Panc1 (cell line): ENCODE measurements at regions not wholly inside any gene's neighbourhood (a gene's known extent, or its start where the extent isn't known, plus 50 kb on each side); places are given as distances from the start of the nearest gene placed in this dataset.

ENCODE experiments used
- ATAC-seq: fragments of 200-7000 bp; cut with Tn5 transposase; 2 replicates; pipeline ENCODE4 v1.9.1; 2020; ENCODE audit warnings: mild to moderate bottlenecking, moderate library complexity
- BruUV-seq: library from RNA; stranded (reverse); fragments of 400-500 nt; replicated peaks from 2 replicates; lab custom pipeline; 2021; lab: Mats Ljungman, UMichigan
- CTCF ChIA-PET: fragments of 300-600 bp; sonication (Branson Sonifier 250); formaldehyde crosslinking; loops from one replicate; lab custom pipeline; 2022; ENCODE audit warnings: antibody characterized with exemption; lab: Charles Lee
- POLR2A ChIA-PET: fragments of 300-600 bp; sonication (Branson Sonifier 250); formaldehyde crosslinking; loops from one replicate; lab custom pipeline; 2022; ENCODE audit warnings: antibody characterized with exemption; lab: Charles Lee
- DNase-seq: peaks from one replicate; pipeline ENCODE4 v3.0.0-alpha.2; 2010; ENCODE audit warnings: low read depth, low spot score
- H3K27ac ChIP-seq: 2 replicates; pipeline ENCODE4 v1.5.1; 2011; ENCODE audit warnings: mild to moderate bottlenecking, low read length, inconsistent platforms
- H3K27me3 ChIP-seq: fragments of 200-500 bp; sonication (Bioruptor generic); 2 replicates; pipeline ENCODE4 v1.6.0; 2014; ENCODE audit warnings: low read length, inconsistent platforms; ENCODE audit not compliant: control insufficient read depth, insufficient read depth
- H3K36me3 ChIP-seq: fragments of 200-500 bp; sonication (Bioruptor generic); 2 replicates; pipeline ENCODE4 v1.5.1; 2014; ENCODE audit warnings: inconsistent platforms, mild to moderate bottlenecking, low read length, moderate library complexity; ENCODE audit not compliant: control insufficient read depth, insufficient read depth
- H3K4me1 ChIP-seq: 2 replicates; pipeline ENCODE4 v1.5.1; 2011; ENCODE audit warnings: inconsistent platforms, mild to moderate bottlenecking, low read length, moderate library complexity; ENCODE audit not compliant: control insufficient read depth, insufficient read depth
- H3K4me3 ChIP-seq, 2 experiments: 2 replicates each; pipeline ENCODE4 v1.5.1; 2011 to 2012; ENCODE audit warnings: low read depth in 2 of 2, low read length in 2 of 2, mild to moderate bottlenecking in 2 of 2, inconsistent platforms in 1 of 2, moderate library complexity in 1 of 2
- H3K9me3 ChIP-seq: fragments of 200-500 bp; sonication (Bioruptor generic); 2 replicates; pipeline ENCODE4 v1.5.1; 2014; ENCODE audit warnings: low read depth, mild to moderate bottlenecking, inconsistent platforms, low read length, moderate library complexity; ENCODE audit not compliant: control insufficient read depth, insufficient read depth
- CTCF ChIP-seq: fragments of 450-650 bp; IDR thresholded peaks from 2 replicates; pipeline ENCODE4 v1.5.1; 2017; ENCODE audit warnings: mild to moderate bottlenecking
- POLR2AphosphoS5 ChIP-seq: IDR thresholded peaks from 2 replicates; pipeline ENCODE4 v1.6.1; 2012; ENCODE audit warnings: mild to moderate bottlenecking, low read depth, low read length, moderate library complexity
- SIN3A ChIP-seq: IDR thresholded peaks from 2 replicates; pipeline ENCODE4 v1.6.1; 2012; ENCODE audit warnings: low read depth, mild to moderate bottlenecking, low read length, moderate library complexity, borderline replicate concordance; ENCODE audit not compliant: insufficient read depth
- TCF7L2 ChIP-seq: IDR thresholded peaks from 2 replicates; pipeline ENCODE4 v1.6.1; 2011; ENCODE audit warnings: mild to moderate bottlenecking, low read depth, low read length, inconsistent platforms
- in situ Hi-C: cut with HindIII; loops from 2 replicates; pipeline ENCODE4 v1.10.0; 2016; ENCODE audit warnings: low sequenced_read_pairs, low pct_unique_long_range_greater_than_20kb
- intact Hi-C: fragments of 100-400 bp; cut with micrococcal nuclease; formaldehyde crosslinking; loops from one replicate; pipeline ENCODE4 v1.10.0; 2022; ENCODE audit not compliant: unreplicated experiment
- TF ChIP-seq, protein P1 (sequence below), 2 experiments: IDR thresholded peaks; 2 replicates each; pipeline ENCODE4 v1.6.1; 2011 to 2012; ENCODE audit warnings: low read depth in 2 of 2, control low read depth in 1 of 2, low read length in 1 of 2, mild to moderate bottlenecking in 1 of 2, moderate library complexity in 1 of 2; ENCODE audit not compliant: insufficient read depth in 1 of 2

DNA sequence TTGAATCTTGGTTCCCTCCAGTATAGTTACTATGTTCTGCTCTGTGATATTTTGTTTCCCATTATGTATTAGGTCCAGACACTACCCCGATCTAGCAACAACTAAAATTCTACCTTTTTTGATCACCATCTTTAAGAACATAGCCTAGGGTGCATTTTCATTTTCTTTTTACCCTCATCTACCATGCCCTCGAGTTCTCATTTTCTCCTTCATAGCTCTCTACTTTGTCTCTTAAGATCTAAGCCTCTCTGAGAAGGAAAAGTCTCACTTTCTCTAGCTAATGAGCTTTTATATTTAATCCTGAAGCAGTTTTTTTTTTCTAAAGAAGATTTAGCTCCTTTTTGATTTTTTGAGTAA is 1089.4 kb upstream of the SLC39A10 start:
- Histone ChIP-seq H3K27me3 (no peaks in the 10 kb centered on the region), H3K9me3 (peaks cover 3% of the 10 kb centered on the region; the same call in 1 of the 2 replicates), H3K4me3 (no peak overlapping the region), H3K4me1 (no peaks in the 10 kb centered on the region), H3K36me3 (no peaks in the 10 kb centered on the region; the same call in 1 of the 2 replicates), H3K27ac (no peak overlapping the region)
- ChIA-PET POLR2A (no interaction called here), CTCF (no interaction called here)
- DNase-seq (no peak), ATAC-seq (no peak)
- intact Hi-C loops (no loop called here), in situ Hi-C loops (no loop called here)
- TF ChIP-seq POLR2AphosphoS5: no peak
- no peak for TF ChIP-seq CTCF
- TF ChIP-seq SIN3A: no peak
- TF ChIP-seq TCF7L2: no peak
- TF ChIP-seq, protein P1, sequence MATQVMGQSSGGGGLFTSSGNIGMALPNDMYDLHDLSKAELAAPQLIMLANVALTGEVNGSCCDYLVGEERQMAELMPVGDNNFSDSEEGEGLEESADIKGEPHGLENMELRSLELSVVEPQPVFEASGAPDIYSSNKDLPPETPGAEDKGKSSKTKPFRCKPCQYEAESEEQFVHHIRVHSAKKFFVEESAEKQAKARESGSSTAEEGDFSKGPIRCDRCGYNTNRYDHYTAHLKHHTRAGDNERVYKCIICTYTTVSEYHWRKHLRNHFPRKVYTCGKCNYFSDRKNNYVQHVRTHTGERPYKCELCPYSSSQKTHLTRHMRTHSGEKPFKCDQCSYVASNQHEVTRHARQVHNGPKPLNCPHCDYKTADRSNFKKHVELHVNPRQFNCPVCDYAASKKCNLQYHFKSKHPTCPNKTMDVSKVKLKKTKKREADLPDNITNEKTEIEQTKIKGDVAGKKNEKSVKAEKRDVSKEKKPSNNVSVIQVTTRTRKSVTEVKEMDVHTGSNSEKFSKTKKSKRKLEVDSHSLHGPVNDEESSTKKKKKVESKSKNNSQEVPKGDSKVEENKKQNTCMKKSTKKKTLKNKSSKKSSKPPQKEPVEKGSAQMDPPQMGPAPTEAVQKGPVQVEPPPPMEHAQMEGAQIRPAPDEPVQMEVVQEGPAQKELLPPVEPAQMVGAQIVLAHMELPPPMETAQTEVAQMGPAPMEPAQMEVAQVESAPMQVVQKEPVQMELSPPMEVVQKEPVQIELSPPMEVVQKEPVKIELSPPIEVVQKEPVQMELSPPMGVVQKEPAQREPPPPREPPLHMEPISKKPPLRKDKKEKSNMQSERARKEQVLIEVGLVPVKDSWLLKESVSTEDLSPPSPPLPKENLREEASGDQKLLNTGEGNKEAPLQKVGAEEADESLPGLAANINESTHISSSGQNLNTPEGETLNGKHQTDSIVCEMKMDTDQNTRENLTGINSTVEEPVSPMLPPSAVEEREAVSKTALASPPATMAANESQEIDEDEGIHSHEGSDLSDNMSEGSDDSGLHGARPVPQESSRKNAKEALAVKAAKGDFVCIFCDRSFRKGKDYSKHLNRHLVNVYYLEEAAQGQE (IDR thresholded peaks at IDR 0.05; ENCODE audit: insufficient read depth in 1 of 2, low read depth in 2 of 2, low read length in 1 of 2): no peak
- BruUV-seq: no TSS peak

- TF ChIP-seq TCF7L2: no peak
- TF ChIP-seq SIN3A: no peak
- TF ChIP-seq POLR2AphosphoS5: no peak
- ChIA-PET CTCF (no interaction called here), POLR2A (no interaction called here)
- H3K9me3 ChIP-seq: peaks cover 3% of the 10 kb centered on the region; the same call in 1 of the 2 replicates
- no peaks in the 10 kb centered on the region; the same call in 1 of the 2 replicates for H3K36me3 ChIP-seq
- no peaks in the 10 kb centered on the region for H3K27me3 ChIP-seq
- DNase-seq: no peak
- no peaks in the 10 kb centered on the region for H3K4me1 ChIP-seq
- in situ Hi-C loops (no loop called here), intact Hi-C loops (no loop called here)
- H3K4me3 ChIP-seq: no peak overlapping the region
- no TSS peak for BruUV-seq
- no peak overlapping the region for H3K27ac ChIP-seq
- no peak for ATAC-seq
Observed at GRCh38 chr2:194566907-194567660, 1089.9 kb upstream of the SLC39A10 start.

DNA sequence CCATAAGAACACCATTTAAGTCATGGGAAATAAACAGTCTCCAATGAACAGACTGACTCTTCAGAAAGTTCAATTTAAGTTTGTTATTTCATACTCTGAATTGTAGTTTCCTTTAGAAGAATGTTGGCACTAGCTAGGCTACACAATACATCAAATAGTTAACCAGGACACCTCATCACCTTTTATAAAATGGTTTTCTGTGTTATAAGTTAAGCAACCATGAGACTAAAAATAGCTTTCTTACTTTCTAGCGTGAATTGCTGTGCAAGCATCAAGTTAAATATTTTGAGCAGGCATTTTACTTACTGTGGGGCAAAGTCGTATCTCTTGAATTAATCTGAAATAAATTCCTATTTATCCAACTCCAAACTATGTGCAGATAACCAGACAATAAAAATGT is 1092.6 kb upstream of the SLC39A10 start:
- ChIA-PET POLR2A (no interaction called here), CTCF (no interaction called here)
- in situ Hi-C loops (no loop called here), intact Hi-C loops (no loop called here)
- H3K27me3 ChIP-seq: no peaks in the 10 kb centered on the region
- H3K4me3 ChIP-seq: no peak overlapping the region
- no TSS peak for BruUV-seq
- H3K27ac ChIP-seq: no peak overlapping the region
- H3K4me1 ChIP-seq: no peaks in the 10 kb centered on the region
- DNase-seq (no peak), ATAC-seq (no peak)
- H3K36me3 ChIP-seq: no peaks in the 10 kb centered on the region; the same call in 1 of the 2 replicates
- TF ChIP-seq SIN3A (no peak), POLR2AphosphoS5 (no peak), TCF7L2 (no peak), CTCF (no peak)
- TF ChIP-seq, protein P1 (IDR thresholded peaks at IDR 0.05; ENCODE audit: insufficient read depth in 1 of 2, low read depth in 2 of 2, low read length in 1 of 2): no peak
- no peaks in the 10 kb centered on the region for H3K9me3 ChIP-seq
